ENCODE measurements at regions not wholly inside any gene's neighbourhood (a gene's known extent, or its start where the extent isn't known, plus 50 kb on each side); places are given as distances from the start of the nearest gene placed in this dataset.

- Histone ChIP-seq H3K27me3 (no peaks in the 10 kb centered on the region), H3K4me3 (no peak overlapping the region), H3K9me3 (peaks cover 0 to 5% (median 0%) of the 10 kb centered on the region in 11 donors), H3K4me1 (no peaks in the 10 kb centered on the region), H3K36me3 (no peaks in the 10 kb centered on the region), H3K27ac (no peak overlapping the region)
- 65 to 69% methylated on average over 2 of the region's 2 CpGs for WGBS, 2 donors
- TF ChIP-seq CTCF (IDR thresholded peaks at IDR 0.05): no peak
- no peak for ATAC-seq
- intact Hi-C loops (cut with DNase I): no loop called here
- no peak for DNase-seq
These were observed 1673.8 kb upstream of the AGA start for GRCh38 chr4:179116011-179116410.

- Histone ChIP-seq H3K27me3 (no peaks in the 10 kb centered on the region), H3K4me3 (no peak overlapping the region), H3K36me3 (no peaks in the 10 kb centered on the region), H3K9me3 (peaks cover 0 to 5% (median 0%) of the 10 kb centered on the region in 11 donors), H3K27ac (no peak overlapping the region), H3K4me1 (no peaks in the 10 kb centered on the region)
- intact Hi-C loops (cut with DNase I): no loop called here
- DNase-seq (no peak), ATAC-seq (no peak)
- no peak for TF ChIP-seq CTCF (IDR thresholded peaks at IDR 0.05)
- WGBS, 2 donors: 22 to 31% methylated on average over 2 of the region's 2 CpGs
These were observed 1674.3 kb upstream of the AGA start for GRCh38 chr4:179116581-179116980.

GRCh38 chr4:179123084-179123483 is 1680.8 kb upstream of the AGA start:
- intact Hi-C loops (cut with DNase I): no loop called here
- ATAC-seq (no peak), DNase-seq (no peak)
- Histone ChIP-seq H3K9me3 (peaks cover 0 to 22% (median 0%) of the 10 kb centered on the region in 11 donors), H3K27ac (no peak overlapping the region), H3K4me3 (no peak overlapping the region), H3K4me1 (no peaks in the 10 kb centered on the region), H3K27me3 (no peaks in the 10 kb centered on the region), H3K36me3 (no peaks in the 10 kb centered on the region)
- no peak for TF ChIP-seq CTCF (IDR thresholded peaks at IDR 0.05)
- WGBS, 2 donors: 92 to 95% methylated on average over 2 of the region's 2 CpGs

GRCh38 chr4:179124419-179124818 is 1682.2 kb upstream of the AGA start:
- no peaks in the 10 kb centered on the region for H3K4me1 ChIP-seq
- no peaks in the 10 kb centered on the region for H3K27me3 ChIP-seq
- DNase-seq (no peak), ATAC-seq (no peak)
- no peak overlapping the region for H3K27ac ChIP-seq
- 86 to 90% methylated on average over 4 of the region's 4 CpGs for WGBS, 2 donors
- no peaks in the 10 kb centered on the region for H3K36me3 ChIP-seq
- TF ChIP-seq CTCF (IDR thresholded peaks at IDR 0.05): no peak
- peaks cover 0 to 22% (median 0%) of the 10 kb centered on the region in 11 donors for H3K9me3 ChIP-seq
- intact Hi-C loops (cut with DNase I): no loop called here
- H3K4me3 ChIP-seq: no peak overlapping the region
